IPS-18a (cell line): ENCODE measurements at regions not wholly inside any gene's neighbourhood (a gene's known extent, or its start where the extent isn't known, plus 50 kb on each side); places are given as distances from the start of the nearest gene placed in this dataset.

ENCODE experiments used
- H3K27ac ChIP-seq: one replicate; pipeline ENCODE4 v1.5.1; 2013; ENCODE audit warnings: low read length
- H3K27me3 ChIP-seq: one replicate; pipeline ENCODE4 v1.6.1; 2013; ENCODE audit warnings: mild to moderate bottlenecking, low read length; ENCODE audit not compliant: control insufficient read depth, insufficient read depth
- H3K36me3 ChIP-seq: one replicate; pipeline ENCODE4 v1.6.1; 2013; ENCODE audit warnings: low read depth, low read length; ENCODE audit not compliant: control insufficient read depth
- H3K4me1 ChIP-seq: one replicate; pipeline ENCODE4 v1.6.1; 2013; ENCODE audit warnings: low read depth, low read length; ENCODE audit not compliant: control insufficient read depth
- H3K4me3 ChIP-seq: one replicate; pipeline ENCODE4 v1.5.1; 2013; ENCODE audit warnings: low read length
- H3K9ac ChIP-seq: one replicate; pipeline ENCODE4 v1.6.1; 2013; ENCODE audit warnings: mild to moderate bottlenecking, low read length, moderate library complexity
- H3K9me3 ChIP-seq: one replicate; pipeline ENCODE4 v1.6.1; 2013; ENCODE audit warnings: low read depth, low read length; ENCODE audit not compliant: control insufficient read depth

DNA sequence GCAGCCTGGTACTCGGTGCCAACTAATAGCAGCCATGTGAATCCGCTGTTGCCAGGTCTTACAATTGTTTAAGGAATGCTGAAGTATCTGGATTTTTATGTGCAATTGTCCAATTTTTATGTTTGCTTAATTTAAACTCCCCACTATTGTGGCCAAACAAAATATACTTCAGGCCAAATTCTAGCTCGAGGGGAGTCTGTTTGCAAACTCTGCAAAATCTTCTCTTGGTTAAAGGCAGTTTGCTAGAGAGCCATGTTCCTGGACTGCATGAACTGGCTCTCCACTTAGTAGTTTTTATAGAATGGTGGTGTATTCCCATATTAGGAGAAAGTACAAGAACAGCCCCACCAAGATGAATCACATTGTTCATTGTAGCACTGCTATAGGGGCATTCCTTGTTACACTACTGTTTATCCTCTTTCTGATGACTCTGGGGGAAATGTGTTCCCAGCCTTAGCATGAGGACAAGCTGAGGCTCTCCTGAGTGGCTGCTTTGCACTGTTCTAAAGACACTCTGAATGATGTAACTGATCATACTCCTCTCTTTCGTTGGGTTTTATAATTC, 178.0 kb upstream of the GLI3 start:
- Histone ChIP-seq H3K4me1 (no peaks in the 10 kb centered on the region), H3K36me3 (no peaks in the 10 kb centered on the region), H3K27me3 (no peaks in the 10 kb centered on the region), H3K9me3 (no peaks in the 10 kb centered on the region), H3K27ac (no peak overlapping the region), H3K4me3 (no peak overlapping the region), H3K9ac (no peak overlapping the region)

DNA sequence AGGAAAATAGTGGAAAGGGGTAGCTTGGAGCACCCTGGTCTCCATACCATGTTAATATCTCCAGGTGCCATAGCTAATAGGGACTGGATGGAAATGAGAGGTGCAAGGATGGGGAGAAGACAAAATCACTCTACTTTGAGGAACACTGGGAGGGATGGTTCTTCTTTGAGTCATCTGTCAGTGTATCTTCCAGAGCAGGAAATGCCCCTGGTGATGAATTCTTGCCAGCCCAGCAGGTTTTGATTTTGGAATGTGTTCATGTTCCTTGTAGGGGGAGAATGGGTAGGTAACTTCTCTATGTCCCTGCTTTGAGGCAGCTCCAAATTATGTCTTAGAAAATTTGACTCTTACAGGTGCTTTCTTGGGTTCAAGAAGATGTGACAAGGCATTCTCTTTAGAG, 177.0 kb upstream of the GLI3 start:
- Histone ChIP-seq H3K4me3 (no peak overlapping the region), H3K9me3 (no peaks in the 10 kb centered on the region), H3K27ac (no peak overlapping the region), H3K27me3 (no peaks in the 10 kb centered on the region), H3K4me1 (no peaks in the 10 kb centered on the region), H3K36me3 (no peaks in the 10 kb centered on the region), H3K9ac (no peak overlapping the region)

DNA sequence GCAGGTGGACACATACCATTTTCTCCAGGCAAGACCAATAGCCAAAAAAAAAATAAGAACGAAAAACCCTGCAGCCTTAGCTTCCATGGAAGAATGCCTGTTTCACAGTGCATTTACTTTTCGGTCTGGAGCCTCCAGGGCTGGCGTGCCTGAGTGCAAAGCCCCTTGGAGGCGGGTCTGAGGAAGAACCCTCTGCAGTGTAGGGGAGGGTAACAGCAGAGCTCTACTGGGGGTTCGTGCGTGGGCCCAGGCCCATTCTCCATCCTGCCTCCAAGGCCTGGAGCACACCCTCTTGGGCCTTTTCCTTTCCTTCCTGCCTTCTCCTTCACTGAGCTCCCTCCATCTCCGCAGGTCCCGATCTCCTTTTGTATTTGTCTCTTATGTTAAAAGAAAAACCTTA, 172.3 kb upstream of the GLI3 start:
- Histone ChIP-seq H3K4me3 (no peak overlapping the region), H3K36me3 (no peaks in the 10 kb centered on the region), H3K9me3 (no peaks in the 10 kb centered on the region), H3K27ac (no peak overlapping the region), H3K9ac (no peak overlapping the region), H3K4me1 (no peaks in the 10 kb centered on the region), H3K27me3 (no peaks in the 10 kb centered on the region)

DNA sequence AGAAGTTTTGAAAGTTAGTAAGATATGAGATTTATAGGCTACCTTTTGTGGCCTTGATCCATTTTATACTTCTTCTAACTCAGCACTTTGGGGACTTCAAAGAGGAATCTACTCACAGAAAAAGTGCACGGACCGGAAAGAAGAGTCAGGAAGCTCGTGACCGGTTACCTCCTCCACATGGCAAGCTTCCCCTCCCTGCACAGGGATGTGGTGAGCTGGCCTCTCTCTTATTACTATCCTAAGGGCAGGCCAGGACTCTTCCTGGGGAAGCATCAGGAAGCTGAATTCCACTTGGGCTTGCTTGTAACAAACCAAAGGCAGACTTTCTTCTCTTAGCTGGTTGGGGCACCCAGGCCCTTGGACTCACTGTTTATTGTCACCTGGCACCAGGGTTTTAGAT, 170.8 kb upstream of the GLI3 start:
- Histone ChIP-seq H3K4me1 (no peaks in the 10 kb centered on the region), H3K9me3 (no peaks in the 10 kb centered on the region), H3K27ac (no peak overlapping the region), H3K4me3 (no peak overlapping the region), H3K9ac (no peak overlapping the region), H3K27me3 (no peaks in the 10 kb centered on the region), H3K36me3 (no peaks in the 10 kb centered on the region)

DNA sequence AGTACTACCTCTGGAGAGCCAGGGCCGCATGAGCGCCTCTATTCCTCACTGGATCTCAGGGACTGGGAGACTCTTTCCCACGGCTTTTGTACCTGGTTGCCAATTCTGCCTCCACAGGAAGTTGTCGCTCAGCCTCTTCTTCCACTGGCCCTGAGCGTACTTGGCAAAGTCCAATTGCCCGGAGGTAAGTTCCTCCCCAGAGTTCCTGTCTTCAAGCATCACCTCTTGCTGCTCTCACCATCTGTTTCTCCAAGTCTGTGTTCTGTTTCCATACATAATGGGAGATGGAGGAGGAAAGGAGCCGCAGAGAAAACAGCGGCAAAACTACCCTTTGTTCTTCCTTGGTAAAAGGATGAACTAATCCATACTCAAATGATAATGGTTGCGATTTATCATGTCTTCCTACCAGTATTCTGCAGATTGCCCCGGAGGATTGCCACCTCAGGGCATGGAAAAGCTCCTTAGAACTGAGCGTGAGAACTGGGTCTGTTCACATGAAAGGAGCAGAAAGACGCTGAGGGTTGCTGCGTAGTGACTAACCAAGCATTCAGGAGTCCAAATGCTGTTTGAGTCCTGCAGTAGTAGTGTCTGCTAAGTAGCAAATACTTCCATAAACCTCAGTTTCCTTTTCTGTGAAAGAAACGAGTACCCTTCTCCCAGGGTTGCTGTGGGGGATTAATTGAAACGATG, 170.2 kb upstream of the GLI3 start:
- Histone ChIP-seq H3K9me3 (no peaks in the 10 kb centered on the region), H3K9ac (no peak overlapping the region), H3K36me3 (no peaks in the 10 kb centered on the region), H3K27me3 (no peaks in the 10 kb centered on the region), H3K4me1 (no peaks in the 10 kb centered on the region), H3K27ac (no peak overlapping the region), H3K4me3 (no peak overlapping the region)

DNA sequence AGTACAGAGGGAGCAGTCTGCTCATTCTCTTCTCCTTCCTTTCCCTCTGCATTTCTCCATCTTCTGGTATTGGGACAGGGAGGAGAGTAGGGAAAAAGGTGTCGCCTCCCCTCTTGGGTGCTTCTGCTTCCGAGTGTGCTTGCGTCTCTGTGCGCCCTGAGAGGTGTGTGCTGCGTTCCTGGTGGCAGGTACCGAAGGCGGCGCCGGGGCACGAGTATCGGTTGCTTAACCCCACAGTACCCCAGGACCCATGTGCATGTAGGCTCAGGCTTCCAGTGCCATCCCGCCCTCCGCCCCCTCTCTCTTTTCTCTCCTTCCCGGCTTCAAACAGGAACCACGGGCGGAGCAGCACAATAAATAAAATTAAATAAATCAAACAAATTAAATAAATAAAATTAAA, 169.3 kb upstream of the GLI3 start:
- no peaks in the 10 kb centered on the region for H3K36me3 ChIP-seq
- H3K4me1 ChIP-seq = no peaks in the 10 kb centered on the region
- H3K9ac ChIP-seq = no peak overlapping the region
- H3K9me3 ChIP-seq = no peaks in the 10 kb centered on the region
- H3K27ac ChIP-seq = no peak overlapping the region
- H3K4me3 ChIP-seq = no peak overlapping the region
- no peaks in the 10 kb centered on the region for H3K27me3 ChIP-seq

DNA sequence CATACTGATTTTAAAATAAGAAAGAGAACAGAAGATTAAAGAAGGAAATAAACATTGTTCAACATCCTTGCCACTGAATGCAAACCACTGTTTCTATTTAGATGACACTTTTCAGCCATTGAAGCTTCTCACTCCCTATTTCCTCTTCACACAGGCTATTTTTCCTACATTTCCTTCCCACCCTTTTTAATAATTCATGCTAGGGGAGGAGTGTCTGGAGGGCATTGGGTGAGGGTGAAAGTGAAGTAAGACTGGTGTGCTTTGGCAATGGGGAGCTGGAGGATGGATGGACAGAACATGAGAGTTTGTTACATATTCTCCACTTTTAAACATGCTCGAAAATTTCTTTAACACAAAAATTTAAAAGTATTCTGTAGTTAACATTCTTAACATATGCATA, 168.8 kb upstream of the GLI3 start:
- Histone ChIP-seq H3K27me3 (no peaks in the 10 kb centered on the region), H3K4me1 (no peaks in the 10 kb centered on the region), H3K9ac (no peak overlapping the region), H3K9me3 (no peaks in the 10 kb centered on the region), H3K27ac (no peak overlapping the region), H3K36me3 (no peaks in the 10 kb centered on the region), H3K4me3 (no peak overlapping the region)

DNA sequence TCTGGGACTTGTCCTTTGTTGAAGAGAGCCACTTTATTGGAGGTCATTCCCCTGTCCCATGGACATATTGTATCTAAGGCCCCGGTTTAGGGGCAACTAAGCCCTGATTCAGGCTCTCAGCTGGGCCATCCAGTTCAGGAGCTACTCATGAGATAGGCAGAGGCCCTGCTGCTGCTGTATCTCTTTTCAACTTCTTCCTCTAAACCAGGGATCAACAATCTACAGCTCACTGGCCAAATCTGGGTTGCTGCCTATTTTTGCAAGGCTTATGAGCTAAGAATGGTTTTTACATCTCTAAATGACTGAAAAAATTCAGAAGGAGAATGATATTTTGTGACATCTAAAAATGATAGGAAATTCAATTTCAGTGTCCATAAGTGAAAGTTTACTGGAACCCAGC, 166.8 kb upstream of the GLI3 start:
- Histone ChIP-seq H3K27me3 (no peaks in the 10 kb centered on the region), H3K36me3 (no peaks in the 10 kb centered on the region), H3K27ac (no peak overlapping the region), H3K9ac (no peak overlapping the region), H3K4me1 (no peaks in the 10 kb centered on the region), H3K9me3 (no peaks in the 10 kb centered on the region), H3K4me3 (no peak overlapping the region)

DNA sequence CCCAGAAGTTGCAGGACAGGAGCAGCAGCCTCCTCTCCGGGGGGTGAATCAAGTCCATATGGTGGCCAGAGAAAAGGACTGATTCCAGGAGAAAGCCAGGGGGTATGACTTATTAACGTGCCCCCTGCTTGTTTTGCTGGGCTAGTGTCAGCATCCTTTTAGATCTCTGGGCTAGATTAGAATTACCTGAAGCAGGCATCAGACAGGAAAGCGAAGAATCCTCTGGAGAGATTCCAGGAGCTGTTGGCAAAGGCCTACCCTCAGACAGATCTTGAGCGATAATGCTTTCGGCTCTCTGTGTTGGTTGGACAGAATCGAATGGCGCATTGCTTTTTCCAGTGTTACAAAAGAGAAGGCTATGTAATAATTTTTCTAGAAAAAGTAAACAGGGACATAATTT, 164.0 kb upstream of the GLI3 start:
- Histone ChIP-seq H3K4me1 (no peaks in the 10 kb centered on the region), H3K27ac (no peak overlapping the region), H3K9me3 (no peaks in the 10 kb centered on the region), H3K36me3 (no peaks in the 10 kb centered on the region), H3K4me3 (no peak overlapping the region), H3K9ac (no peak overlapping the region), H3K27me3 (no peaks in the 10 kb centered on the region)

DNA sequence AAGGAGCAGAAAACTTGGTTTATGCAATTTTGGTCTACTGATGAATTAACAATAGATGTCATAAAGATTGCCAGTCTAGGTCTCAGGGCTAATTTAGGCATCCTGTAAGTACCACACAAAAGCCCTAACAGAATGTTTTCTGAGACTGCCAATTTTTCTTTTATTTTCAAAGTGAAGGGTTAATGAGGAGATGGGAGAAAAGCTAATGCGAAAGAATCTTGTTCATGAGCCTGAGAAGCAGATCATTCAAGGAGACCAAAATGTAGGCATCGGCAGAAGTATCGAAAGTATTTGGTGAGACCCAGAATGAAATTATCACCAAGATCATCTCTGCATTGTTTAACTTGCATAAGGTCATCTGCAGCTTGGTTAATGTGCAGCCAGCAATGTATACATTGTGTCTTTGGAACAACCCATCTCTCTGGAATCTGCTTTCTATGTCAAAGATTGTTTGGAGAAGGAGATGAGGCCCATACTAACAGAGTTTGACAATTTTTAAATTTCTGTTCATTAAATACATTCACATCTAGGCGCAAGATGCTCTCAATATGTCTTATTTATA, 163.3 kb upstream of the GLI3 start:
- Histone ChIP-seq H3K9me3 (no peaks in the 10 kb centered on the region), H3K4me3 (no peak overlapping the region), H3K9ac (no peak overlapping the region), H3K27me3 (no peaks in the 10 kb centered on the region), H3K27ac (no peak overlapping the region), H3K36me3 (no peaks in the 10 kb centered on the region), H3K4me1 (no peaks in the 10 kb centered on the region)

DNA sequence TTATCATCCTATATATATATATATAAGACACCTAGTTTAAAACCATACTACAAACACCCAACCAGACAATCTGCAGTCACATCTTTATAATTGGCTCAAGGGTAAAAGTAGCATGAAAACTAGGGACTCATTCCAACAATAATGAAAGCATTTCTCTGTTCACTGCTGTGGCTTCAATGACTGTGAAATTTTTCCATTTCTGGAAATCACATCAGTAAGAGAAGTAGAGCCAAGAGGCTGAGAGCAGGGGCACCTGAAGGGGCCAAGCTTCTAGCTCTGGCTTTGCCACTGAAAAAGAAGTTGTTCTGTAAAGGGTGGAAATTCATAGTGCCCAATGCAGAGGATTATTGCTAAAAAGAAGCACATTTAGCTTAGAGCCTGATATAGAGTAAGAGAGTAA, 158.6 kb upstream of the GLI3 start:
- H3K4me1 ChIP-seq = no peaks in the 10 kb centered on the region
- H3K9ac ChIP-seq = no peak overlapping the region
- no peaks in the 10 kb centered on the region for H3K36me3 ChIP-seq
- no peaks in the 10 kb centered on the region for H3K27me3 ChIP-seq
- H3K9me3 ChIP-seq = no peaks in the 10 kb centered on the region
- no peak overlapping the region for H3K4me3 ChIP-seq
- no peak overlapping the region for H3K27ac ChIP-seq

DNA sequence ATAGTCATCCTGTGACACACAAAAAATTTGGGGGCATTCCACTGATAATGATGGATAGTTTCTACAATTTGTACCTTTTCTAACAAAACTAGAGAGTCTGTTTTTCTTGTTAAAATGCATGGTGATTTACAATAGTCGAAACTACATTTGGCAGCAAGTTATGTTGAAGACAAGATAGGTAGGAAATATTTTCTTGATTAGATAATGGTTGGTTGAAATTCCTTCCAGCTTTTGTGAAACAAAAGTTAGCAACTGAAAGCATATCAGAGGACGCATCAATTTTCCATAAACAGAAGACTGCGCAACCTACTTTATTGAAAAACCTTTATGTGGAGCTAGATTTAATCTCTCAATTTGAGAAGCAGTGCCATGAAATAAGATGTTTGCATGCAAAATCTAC, 155.8 kb upstream of the GLI3 start:
- H3K4me1 ChIP-seq = no peaks in the 10 kb centered on the region
- H3K36me3 ChIP-seq = no peaks in the 10 kb centered on the region
- H3K9me3 ChIP-seq = no peaks in the 10 kb centered on the region
- H3K27ac ChIP-seq = no peak overlapping the region
- H3K9ac ChIP-seq = no peak overlapping the region
- H3K27me3 ChIP-seq = no peaks in the 10 kb centered on the region
- no peak overlapping the region for H3K4me3 ChIP-seq
